Activated T-helper 17 cell treated with anti-CD3 and anti-CD28 coated beads, Interleukin-2, amount 50 U/mL, for 72 hours (primary cell): ENCODE measurements at regions not wholly inside any gene's neighbourhood (a gene's known extent, or its start where the extent isn't known, plus 50 kb on each side); places are given as distances from the start of the nearest gene placed in this dataset.

Experiments used
- ATAC-seq: fragments of 150-1000 bp; cut with Tn5 transposase; replicated peaks from 2 replicates; pipeline ENCODE4 v1.10.0; 2021; ENCODE audit warnings: mild to moderate bottlenecking, moderate library complexity
- H3K27ac Mint-ChIP-seq: one replicate; pipeline ENCODE4 v1.8.0; 2022; ENCODE audit warnings: mixed read lengths
- H3K27me3 Mint-ChIP-seq: one replicate; pipeline ENCODE4 v1.8.0; 2022; ENCODE audit warnings: mixed read lengths
- H3K36me3 Mint-ChIP-seq: one replicate; pipeline ENCODE4 v1.8.0; 2022; ENCODE audit warnings: low read depth, mild to moderate bottlenecking, mixed read lengths
- H3K4me1 Mint-ChIP-seq: one replicate; pipeline ENCODE4 v1.8.0; 2022; ENCODE audit warnings: mixed read lengths
- H3K4me3 Mint-ChIP-seq: one replicate; pipeline ENCODE4 v1.8.0; 2022; ENCODE audit warnings: mild to moderate bottlenecking, mixed read lengths
- H3K9me3 Mint-ChIP-seq: one replicate; pipeline ENCODE4 v1.8.0; 2022; ENCODE audit warnings: mixed read lengths

DNA sequence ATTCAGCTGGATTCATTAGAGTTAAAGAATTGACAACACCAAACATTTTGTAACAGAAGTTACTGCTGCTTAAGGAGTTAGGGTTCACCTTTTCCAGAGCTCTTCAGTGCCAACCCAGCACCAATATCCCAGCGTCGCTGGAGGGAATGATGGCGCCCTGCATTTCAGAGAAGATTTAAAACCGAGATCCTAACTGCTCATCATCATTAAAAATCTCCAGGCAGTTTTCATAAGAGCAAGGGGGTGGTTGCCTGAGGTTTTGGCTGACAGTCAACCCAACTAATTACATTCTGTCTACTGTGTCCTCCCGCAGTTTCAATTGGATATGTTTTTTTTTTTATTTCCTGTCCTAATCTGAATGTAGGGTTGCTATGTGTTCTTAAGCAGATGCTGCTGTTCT is 509.6 kb upstream of the TCF4 start:
- no peaks in the 10 kb centered on the region for H3K36me3 Mint-ChIP-seq
- H3K4me3 Mint-ChIP-seq, result no peak overlapping the region
- H3K9me3 Mint-ChIP-seq, result peaks cover 25% of the 10 kb centered on the region
- no peak overlapping the region for H3K27ac Mint-ChIP-seq
- no peak for ATAC-seq
- H3K4me1 Mint-ChIP-seq, result no peaks in the 10 kb centered on the region
- no peaks in the 10 kb centered on the region for H3K27me3 Mint-ChIP-seq

DNA sequence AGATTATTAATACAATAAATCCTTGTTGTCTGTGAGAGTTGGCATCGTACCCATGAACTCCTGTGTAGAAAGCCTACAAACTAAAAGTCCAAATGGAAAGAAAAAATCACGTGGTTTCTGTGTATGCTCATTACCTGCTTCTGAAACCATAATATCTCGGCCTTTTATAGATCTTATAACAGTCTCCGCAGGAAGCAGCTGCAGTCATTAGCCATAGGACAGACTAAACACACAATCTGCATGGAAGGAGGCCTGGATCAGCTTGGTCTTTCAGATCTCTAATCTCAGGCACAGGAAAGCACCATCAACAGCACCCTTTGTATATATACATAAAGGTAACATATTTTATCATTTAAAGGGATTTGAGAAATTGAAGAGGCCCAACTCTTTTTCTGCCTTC is 508.9 kb upstream of the TCF4 start:
- Mint-ChIP-seq H3K4me1 (no peaks in the 10 kb centered on the region), H3K4me3 (no peak overlapping the region), H3K36me3 (no peaks in the 10 kb centered on the region), H3K9me3 (peaks cover 22% of the 10 kb centered on the region), H3K27ac (no peak overlapping the region), H3K27me3 (no peaks in the 10 kb centered on the region)
- ATAC-seq, result no peak

DNA sequence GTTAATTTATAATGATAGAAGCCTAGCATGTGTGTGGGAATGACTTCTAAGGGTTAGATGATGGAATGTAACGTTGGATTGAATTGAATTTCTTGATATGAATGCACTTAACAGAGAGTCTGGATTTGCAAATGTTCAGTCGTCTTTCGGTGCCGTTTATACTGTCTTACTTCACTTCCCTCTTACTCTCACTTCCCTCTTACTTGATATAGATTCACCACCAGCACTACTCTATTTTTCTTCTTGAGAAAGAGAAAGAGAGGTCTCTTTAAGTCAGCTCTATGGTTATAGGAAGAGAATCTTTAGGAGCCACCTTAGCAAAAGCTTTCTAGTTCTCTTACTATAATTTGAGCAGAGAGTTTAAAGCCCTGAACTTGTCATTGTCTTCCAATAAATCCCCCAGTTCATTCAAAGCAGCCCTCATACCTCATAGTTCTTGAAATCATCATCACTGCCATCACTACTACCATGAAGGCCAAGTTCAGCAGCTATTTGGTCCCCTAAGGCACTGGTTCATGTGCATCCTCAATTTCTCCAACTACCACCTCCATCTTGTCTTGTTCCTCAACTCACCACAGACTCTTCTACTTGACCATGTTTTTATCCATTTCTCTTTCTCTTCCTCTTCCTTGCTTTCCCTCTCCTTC is 501.7 kb upstream of the TCF4 start:
- Mint-ChIP-seq H3K27me3 (no peaks in the 10 kb centered on the region), H3K9me3 (peaks cover 17% of the 10 kb centered on the region), H3K4me1 (no peaks in the 10 kb centered on the region), H3K36me3 (no peaks in the 10 kb centered on the region), H3K27ac (no peak overlapping the region), H3K4me3 (no peak overlapping the region)
- no peak for ATAC-seq

DNA sequence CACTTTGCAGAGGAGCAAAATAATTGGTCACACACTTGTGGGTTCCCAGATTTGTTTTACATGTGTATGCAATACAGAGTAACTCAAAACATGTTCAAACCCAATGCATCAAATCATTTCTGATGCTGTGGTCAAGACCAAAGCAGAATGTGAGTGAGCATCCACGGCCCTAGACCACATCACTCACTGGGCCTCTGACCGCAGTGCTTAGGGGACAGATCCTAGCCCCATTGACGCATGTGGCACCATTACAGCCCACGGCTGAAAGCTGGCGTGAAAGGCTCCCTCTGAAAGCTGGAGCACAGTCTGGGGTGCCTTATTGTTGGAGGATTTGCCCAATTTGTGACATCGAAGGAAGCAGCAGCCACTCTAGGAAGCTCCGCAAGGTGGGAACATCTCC is 498.8 kb upstream of the TCF4 start:
- Mint-ChIP-seq H3K4me3 (no peak overlapping the region), H3K27ac (no peak overlapping the region), H3K9me3 (peaks cover 8% of the 10 kb centered on the region), H3K4me1 (no peaks in the 10 kb centered on the region), H3K36me3 (no peaks in the 10 kb centered on the region), H3K27me3 (peaks cover 2% of the 10 kb centered on the region)
- no peak for ATAC-seq

DNA sequence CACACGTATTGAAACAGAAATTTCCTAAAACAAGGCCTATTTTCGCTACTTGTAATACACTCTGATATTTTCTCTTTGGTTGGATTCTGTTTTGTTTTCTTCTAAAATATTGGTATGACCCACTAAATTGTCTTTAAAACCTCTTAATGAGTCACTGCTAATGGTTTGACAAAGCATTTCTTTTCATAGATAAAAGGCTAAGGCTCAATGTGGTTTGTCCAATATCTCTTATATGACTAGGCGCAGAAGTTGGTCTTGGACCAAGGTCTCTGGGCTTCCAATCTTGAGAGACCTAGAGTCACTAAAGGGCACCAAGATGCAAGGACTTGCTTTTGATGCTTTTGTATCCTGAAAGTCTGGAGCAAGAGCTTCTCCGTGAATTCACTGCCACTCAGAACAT is 498.2 kb upstream of the TCF4 start:
- no peak for ATAC-seq
- Mint-ChIP-seq H3K27ac (no peak overlapping the region), H3K36me3 (no peaks in the 10 kb centered on the region), H3K4me1 (no peaks in the 10 kb centered on the region), H3K9me3 (peaks cover 8% of the 10 kb centered on the region), H3K27me3 (peaks cover 2% of the 10 kb centered on the region), H3K4me3 (no peak overlapping the region)

DNA sequence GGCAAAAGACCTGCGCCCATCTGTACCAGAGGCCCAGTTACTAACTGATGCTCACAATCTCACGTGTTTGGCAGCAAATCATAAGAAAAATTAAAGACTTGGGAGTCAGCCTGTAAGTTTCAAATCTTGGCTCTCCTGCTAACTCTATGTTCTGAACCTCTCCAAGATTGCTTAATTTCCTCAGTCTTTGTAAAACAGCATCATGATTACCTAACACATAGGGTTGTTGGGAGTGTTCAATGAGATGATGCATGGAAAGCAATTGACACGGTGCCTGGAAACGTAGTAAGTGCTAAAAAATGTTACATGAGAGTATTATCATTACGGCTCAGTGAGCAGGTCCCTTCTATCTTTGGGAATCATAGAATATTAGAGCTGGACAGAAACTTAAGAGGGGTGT is 497.6 kb upstream of the TCF4 start:
- peaks cover 2% of the 10 kb centered on the region for H3K27me3 Mint-ChIP-seq
- H3K27ac Mint-ChIP-seq, result no peak overlapping the region
- ATAC-seq, result no peak
- H3K9me3 Mint-ChIP-seq, result peaks cover 14% of the 10 kb centered on the region
- no peaks in the 10 kb centered on the region for H3K36me3 Mint-ChIP-seq
- no peaks in the 10 kb centered on the region for H3K4me1 Mint-ChIP-seq
- H3K4me3 Mint-ChIP-seq, result no peak overlapping the region

DNA sequence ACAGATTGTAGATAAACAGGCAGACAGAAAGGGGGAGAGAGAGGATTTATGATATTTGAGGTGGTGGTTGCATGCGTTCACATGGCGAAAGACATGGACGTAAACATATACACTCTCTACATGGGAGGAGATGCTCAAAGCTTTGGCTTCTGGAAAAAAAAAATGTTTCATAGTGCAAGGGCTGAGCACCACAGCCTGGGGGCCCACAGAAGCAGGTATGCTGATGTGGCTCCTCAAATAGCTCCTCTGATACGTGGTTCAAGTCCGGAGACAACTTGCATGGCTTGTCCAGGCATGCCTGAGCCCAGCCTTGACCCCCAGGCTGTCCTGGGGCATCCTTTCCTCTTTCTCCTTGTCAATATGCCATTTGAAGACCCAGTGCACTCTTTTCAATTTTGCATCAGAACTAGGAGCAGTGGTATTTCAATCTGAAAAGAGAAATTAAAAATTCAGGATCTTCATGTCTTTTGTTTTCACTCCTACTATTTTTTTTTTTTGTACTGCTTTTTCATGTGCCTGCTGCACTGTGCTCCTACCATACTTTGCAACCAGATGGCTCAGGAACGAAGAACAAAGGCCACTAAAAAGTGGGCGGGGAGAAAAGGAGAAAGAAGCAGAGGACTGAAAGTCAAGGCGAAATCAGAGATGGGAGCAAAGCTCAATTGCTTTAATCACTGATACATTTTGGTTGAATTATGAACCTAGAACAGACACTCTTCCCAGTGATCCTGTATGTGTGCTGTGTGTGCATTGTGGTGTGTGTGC is 495.7 kb upstream of the TCF4 start:
- Mint-ChIP-seq H3K27ac (no peak overlapping the region), H3K36me3 (no peaks in the 10 kb centered on the region), H3K4me3 (no peak overlapping the region), H3K4me1 (no peaks in the 10 kb centered on the region), H3K9me3 (peaks cover 16% of the 10 kb centered on the region), H3K27me3 (peaks cover 2% of the 10 kb centered on the region)
- no peak for ATAC-seq

DNA sequence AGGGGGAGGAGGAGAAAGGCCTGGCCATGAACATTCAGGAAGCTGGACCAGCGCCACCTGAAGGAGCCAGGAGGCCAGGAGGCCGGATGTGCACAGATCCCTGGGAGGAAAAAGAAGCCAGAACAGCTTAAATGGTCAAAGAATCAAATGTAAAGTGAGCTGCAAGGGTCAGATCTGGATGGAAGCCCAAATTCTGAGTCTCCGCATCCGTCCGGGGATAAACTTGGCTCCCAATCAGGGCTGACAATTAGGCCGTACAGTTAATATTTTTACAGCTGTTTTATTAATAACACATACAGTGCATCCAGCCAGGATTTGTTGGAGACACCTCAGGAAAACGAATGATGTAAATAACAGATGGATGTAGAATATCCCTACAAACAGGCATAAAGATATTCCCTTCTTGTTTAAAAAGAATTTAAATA is 495.1 kb upstream of the TCF4 start:
- no peak overlapping the region for H3K27ac Mint-ChIP-seq
- H3K4me3 Mint-ChIP-seq, result no peak overlapping the region
- H3K36me3 Mint-ChIP-seq, result no peaks in the 10 kb centered on the region
- no peak for ATAC-seq
- H3K27me3 Mint-ChIP-seq, result peaks cover 2% of the 10 kb centered on the region
- no peaks in the 10 kb centered on the region for H3K4me1 Mint-ChIP-seq
- H3K9me3 Mint-ChIP-seq, result peaks cover 16% of the 10 kb centered on the region

DNA sequence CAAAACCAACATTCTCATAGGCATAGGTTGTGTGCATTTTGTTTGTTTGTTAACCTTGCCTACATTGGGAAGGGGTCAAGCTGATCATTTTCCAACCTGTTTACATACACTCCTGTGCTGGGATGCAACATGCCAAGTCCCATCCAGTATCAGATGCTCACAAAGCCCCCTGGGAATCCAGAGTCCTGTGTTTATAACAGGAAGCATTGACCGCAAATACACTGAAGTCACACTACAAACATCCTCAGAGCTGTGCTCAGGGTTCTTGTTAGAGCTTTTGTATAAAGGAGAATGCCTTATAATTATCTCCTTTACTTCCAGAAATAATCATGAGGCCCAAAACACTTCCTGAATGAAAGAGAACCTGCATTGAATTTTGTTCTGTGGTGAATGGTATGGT is 488.7 kb upstream of the TCF4 start:
- no peak for ATAC-seq
- H3K36me3 Mint-ChIP-seq, result no peaks in the 10 kb centered on the region
- no peak overlapping the region for H3K27ac Mint-ChIP-seq
- H3K9me3 Mint-ChIP-seq, result peaks cover 22% of the 10 kb centered on the region
- no peak overlapping the region for H3K4me3 Mint-ChIP-seq
- H3K27me3 Mint-ChIP-seq, result no peaks in the 10 kb centered on the region
- H3K4me1 Mint-ChIP-seq, result no peaks in the 10 kb centered on the region

DNA sequence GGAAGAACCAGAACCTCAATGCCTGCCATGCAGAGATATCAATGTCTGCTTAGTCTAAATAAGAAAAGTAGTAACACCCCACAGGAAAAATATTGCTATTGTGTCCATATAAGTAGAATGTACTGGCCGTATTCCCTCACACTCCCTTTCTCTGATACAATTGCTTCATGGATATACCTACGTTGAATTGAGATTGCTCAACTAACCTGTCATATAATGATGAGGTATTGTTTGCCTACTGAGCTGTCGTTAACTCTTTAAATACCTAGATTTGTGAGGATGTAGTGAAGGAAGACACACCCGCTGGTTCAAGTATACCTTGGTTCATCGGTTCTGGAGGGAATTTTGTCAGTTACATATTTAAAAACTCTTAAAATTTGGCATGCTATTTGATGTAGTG is 480.7 kb upstream of the TCF4 start:
- Mint-ChIP-seq H3K27me3 (peaks cover 3% of the 10 kb centered on the region), H3K27ac (no peak overlapping the region), H3K4me1 (no peaks in the 10 kb centered on the region), H3K36me3 (no peaks in the 10 kb centered on the region), H3K9me3 (peaks cover 11% of the 10 kb centered on the region), H3K4me3 (no peak overlapping the region)
- no peak for ATAC-seq

DNA sequence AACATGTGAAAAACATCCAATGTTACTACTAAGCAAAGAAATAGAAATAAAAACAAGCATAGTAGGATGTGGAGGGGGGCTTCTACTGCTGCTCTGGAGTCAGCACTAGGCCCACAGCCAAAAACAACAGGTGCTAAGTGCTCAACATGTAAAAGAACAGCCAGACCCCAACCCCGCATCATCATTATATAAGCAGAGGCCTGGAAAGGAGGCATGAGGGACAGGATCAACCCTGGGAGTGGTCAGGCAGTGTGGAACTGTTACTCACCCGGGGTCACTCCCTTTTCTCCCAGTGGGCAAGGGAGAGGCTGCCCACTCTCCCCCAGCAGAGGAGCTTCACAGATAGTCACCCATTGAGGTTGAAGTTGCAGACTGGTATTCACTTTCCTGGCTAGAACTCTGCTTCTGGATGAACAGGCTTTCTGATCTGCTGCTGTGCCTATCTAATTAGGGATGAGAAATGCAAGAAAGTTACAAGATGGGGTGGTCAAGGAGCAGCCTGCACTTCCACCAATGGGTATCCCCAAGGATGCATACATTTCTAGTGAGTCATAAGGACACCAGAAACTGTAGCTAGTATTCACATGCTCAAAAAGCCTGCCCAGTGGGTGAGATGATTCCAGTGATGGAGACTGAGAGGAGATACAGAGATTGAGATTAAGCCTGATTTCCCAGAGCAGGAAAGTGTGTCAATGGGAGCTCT is 480.1 kb upstream of the TCF4 start:
- Mint-ChIP-seq H3K4me1 (no peaks in the 10 kb centered on the region), H3K9me3 (peaks cover 11% of the 10 kb centered on the region), H3K27ac (no peak overlapping the region), H3K36me3 (no peaks in the 10 kb centered on the region), H3K27me3 (peaks cover 3% of the 10 kb centered on the region), H3K4me3 (no peak overlapping the region)
- no peak for ATAC-seq

DNA sequence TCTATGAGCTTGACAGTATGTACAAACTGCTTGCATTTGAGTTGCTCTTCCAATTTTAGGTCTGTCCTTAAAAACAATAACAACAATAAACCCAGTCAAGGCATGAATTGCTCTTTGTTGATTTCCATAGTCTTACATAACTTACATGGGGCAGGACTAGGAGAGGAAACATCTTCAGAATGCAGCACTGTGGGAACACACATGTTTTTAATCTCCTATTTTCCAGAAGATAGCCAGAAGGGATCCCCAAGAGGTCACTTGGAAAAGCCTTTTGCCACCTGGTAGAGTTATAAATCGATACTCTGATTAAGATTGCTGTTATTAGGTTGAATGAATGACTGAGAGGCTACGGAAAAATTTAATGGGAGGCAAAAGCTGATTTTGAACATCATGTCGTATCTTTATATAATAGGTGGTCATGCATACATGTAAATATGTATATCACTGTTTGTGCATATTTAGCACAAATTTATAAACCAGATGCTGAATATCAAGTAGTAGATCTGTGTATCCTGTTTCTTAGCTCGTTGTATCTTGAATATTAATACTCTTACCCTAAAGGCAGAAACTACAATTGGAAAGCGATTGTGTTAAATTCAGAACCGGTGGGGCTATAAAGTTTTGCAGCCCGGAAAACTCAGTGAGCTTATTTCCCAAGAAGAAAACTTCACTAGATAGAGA is 479.4 kb upstream of the TCF4 start:
- Mint-ChIP-seq H3K27ac (no peak overlapping the region), H3K9me3 (peaks cover 10% of the 10 kb centered on the region), H3K36me3 (no peaks in the 10 kb centered on the region), H3K4me1 (no peaks in the 10 kb centered on the region), H3K4me3 (no peak overlapping the region), H3K27me3 (peaks cover 3% of the 10 kb centered on the region)
- ATAC-seq, result no peak

DNA sequence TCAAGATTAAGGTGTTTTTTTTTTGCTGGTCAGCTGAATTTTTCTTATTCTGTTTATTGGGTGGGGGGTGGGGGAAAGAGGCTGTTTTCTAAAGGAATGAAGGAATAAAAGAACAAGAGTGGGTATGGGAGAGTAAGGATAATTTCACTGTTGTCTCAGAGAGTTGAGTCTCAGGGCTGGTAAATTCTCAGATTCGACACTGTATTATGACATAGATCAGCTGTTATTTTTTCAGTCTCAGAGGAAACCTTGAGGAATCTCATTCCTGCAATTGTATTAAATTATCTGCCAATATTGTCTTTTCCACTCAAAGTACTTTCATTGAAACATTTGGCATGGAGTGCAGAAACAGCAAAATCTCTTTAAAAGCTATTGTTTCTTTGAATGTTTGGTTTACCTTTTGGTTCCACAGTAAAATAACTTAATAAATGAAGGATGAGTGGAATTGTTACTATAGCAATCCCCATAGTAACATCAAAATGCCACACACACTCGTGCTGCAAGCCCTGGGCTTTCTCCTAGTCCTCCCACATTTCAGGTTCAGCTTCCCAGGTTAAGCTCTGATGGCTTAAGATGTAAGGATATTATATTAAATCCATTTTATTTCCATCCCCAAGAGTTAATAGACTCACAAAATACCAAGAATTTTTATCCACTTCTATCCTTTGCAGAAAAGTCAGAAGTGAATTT is 478.7 kb upstream of the TCF4 start:
- Mint-ChIP-seq H3K4me3 (no peak overlapping the region), H3K4me1 (no peaks in the 10 kb centered on the region), H3K9me3 (peaks cover 7% of the 10 kb centered on the region), H3K36me3 (no peaks in the 10 kb centered on the region), H3K27me3 (peaks cover 3% of the 10 kb centered on the region), H3K27ac (no peak overlapping the region)
- no peak for ATAC-seq

DNA sequence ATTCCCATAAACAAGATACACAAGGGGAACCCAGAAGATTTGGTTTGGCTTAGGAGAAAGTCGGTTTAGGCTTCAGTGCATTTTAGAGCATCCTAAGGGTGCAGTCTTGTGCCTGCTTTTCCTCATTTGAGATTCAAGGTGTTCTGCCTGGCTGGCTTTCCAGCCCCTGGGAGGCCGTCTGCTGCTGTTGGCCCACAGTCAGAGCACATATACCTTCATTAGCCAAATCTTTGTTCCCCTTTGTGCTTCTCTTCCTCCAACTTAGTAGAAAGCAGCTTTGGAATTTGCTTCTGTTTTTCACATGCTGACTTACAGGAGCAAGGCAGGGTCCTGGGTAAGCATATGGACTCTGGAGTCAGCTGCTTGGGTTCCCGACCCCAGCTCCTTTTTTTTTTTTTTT is 477.1 kb upstream of the TCF4 start:
- Mint-ChIP-seq H3K27ac (no peak overlapping the region), H3K27me3 (peaks cover 3% of the 10 kb centered on the region), H3K36me3 (no peaks in the 10 kb centered on the region), H3K4me3 (no peak overlapping the region), H3K9me3 (peaks cover 7% of the 10 kb centered on the region), H3K4me1 (no peaks in the 10 kb centered on the region)
- ATAC-seq, result no peak
